HCT116 (cell line): ENCODE measurements at regions not wholly inside any gene's neighbourhood (a gene's known extent, or its start where the extent isn't known, plus 50 kb on each side); places are given as distances from the start of the nearest gene placed in this dataset.

Experiments
- CEBPB ChIP-seq: IDR thresholded peaks from 2 replicates; pipeline ENCODE4 v1.6.1; 2012; ENCODE audit warnings: low read depth
- CTCF ChIP-seq, 3 experiments: fragments of 200-600 bp in 1 of 3; sonication (generic) in 1 of 3; IDR thresholded peaks in 2 of 3; conservative IDR thresholded peaks in 1 of 3; 2 replicates each; pipeline ENCODE4 v1.5.1; 2012 to 2017; ENCODE audit warnings: low read depth in 2 of 3, low read length in 2 of 3, antibody characterized with exemption in 1 of 3, borderline replicate concordance in 1 of 3, control low read depth in 1 of 3, mild to moderate bottlenecking in 1 of 3, mixed read lengths in 1 of 3, mixed run types in 1 of 3, moderate library complexity in 1 of 3; ENCODE audit not compliant: insufficient read depth in 1 of 3

GRCh38 chr5:21173526-21173925 lies 1185.5 kb upstream of the CDH18 start:
- TF ChIP-seq CTCF (IDR thresholded peaks at IDR 0.05 in 2 of 3, conservative IDR thresholded peaks at IDR 0.05 in 1 of 3; ENCODE audit: borderline replicate concordance in 1 of 3, insufficient read depth in 1 of 3, low read depth in 2 of 3, low read length in 2 of 3) (no peak), CEBPB (no peak)
